C4-2B (cell line): ENCODE measurements at regions not wholly inside any gene's neighbourhood (a gene's known extent, or its start where the extent isn't known, plus 50 kb on each side); places are given as distances from the start of the nearest gene placed in this dataset.

ENCODE experiments used
- ZFX ChIP-seq: fragments of 450-650 bp; IDR thresholded peaks from 2 replicates; pipeline ENCODE4 v1.6.1; 2017
- TF ChIP-seq, protein P1 (sequence below): fragments of 450-650 bp; conservative IDR thresholded peaks from 2 replicates; pipeline ENCODE4 v1.5.1; 2017; ENCODE audit warnings: mild to moderate bottlenecking

DNA sequence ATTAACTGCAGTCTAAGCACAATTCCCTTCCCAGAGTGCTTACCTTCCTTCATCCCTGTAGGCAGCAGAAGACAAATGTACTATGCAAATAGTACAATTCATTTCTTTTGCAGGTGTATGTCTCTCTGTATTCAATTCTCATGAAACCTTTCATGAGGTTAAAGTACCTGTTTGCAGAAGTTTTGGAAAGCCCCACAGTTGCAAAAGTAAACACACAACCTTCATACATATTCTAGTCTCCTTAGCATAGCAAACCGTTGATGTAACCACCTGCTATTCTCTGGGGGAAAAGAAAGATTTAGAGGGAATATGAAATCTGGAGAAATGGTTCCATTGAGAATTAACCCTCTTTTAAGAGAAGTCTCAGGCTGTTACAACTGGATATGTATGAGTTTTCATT lies 200.3 kb upstream of the SUCLG2 start:
- TF ChIP-seq, protein P1, sequence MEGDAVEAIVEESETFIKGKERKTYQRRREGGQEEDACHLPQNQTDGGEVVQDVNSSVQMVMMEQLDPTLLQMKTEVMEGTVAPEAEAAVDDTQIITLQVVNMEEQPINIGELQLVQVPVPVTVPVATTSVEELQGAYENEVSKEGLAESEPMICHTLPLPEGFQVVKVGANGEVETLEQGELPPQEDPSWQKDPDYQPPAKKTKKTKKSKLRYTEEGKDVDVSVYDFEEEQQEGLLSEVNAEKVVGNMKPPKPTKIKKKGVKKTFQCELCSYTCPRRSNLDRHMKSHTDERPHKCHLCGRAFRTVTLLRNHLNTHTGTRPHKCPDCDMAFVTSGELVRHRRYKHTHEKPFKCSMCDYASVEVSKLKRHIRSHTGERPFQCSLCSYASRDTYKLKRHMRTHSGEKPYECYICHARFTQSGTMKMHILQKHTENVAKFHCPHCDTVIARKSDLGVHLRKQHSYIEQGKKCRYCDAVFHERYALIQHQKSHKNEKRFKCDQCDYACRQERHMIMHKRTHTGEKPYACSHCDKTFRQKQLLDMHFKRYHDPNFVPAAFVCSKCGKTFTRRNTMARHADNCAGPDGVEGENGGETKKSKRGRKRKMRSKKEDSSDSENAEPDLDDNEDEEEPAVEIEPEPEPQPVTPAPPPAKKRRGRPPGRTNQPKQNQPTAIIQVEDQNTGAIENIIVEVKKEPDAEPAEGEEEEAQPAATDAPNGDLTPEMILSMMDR, result no peak
- TF ChIP-seq ZFX, result no peak
